DOHH2 (cell line): ENCODE measurements at regions not wholly inside any gene's neighbourhood (a gene's known extent, or its start where the extent isn't known, plus 50 kb on each side); places are given as distances from the start of the nearest gene placed in this dataset.

Experiments
- CTCF ChIP-seq: fragments of 200-600 bp; sonication (generic); IDR thresholded peaks from one replicate; pipeline ENCODE4 v1.5.1; 2014; ENCODE audit warnings: antibody characterized with exemption, mild to moderate bottlenecking, low read depth, low read length; ENCODE audit not compliant: poor library complexity, severe bottlenecking
- EZH2phosphoT487 ChIP-seq: fragments of 200-600 bp; sonication (generic); IDR thresholded peaks from 2 replicates; pipeline ENCODE4 v1.6.1; 2017; ENCODE audit warnings: borderline replicate concordance, mild to moderate bottlenecking, antibody characterized with exemption, low read length, moderate library complexity, mixed read lengths

DNA sequence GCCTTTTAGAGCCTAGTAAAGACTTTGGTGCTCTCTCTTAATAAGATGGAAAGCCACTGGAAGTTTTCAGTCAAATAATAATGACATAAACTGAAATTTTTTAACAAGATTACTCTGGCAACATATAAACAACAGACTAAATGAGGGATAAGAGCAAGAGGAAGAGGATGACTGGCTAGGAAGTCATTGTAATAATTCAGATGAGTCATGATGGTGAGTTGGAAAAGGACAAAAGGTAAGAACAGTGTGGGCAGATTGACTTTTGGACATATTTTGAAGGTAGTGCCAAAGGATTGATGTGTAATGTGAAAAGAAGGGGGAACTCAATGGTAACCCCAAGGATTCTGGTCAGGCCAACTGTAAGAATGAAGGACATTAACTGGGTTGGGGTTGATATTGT is 310.3 kb downstream of the NOL4 start:
- TF ChIP-seq CTCF (no peak), EZH2phosphoT487 (no peak)
